ENCODE measurements at regions not wholly inside any gene's neighbourhood (a gene's known extent, or its start where the extent isn't known, plus 50 kb on each side); places are given as distances from the start of the nearest gene placed in this dataset.

DNA sequence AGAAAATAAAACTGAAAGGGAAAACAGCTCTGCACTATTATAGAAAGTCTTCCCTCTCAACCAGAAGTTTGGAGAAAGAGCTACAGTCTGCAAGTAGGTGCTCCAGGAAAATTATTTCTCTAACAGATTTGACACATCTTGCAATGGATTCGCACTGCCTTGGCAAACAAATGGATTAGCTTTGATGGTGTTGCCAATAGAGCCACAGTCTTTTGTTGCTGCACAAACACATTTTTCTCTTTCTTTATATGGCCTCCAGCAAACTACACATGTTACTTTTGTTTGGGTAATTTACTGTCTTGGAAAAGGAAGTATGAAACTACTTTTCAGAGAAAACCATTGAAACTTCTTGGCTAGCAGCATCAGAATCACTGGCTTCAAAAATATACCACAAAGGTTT is 523.1 kb downstream of the EFNA5 start:
- no peaks in the 10 kb centered on the region for H3K9me3 ChIP-seq (ENCODE audit: control insufficient read depth, insufficient read depth, low read depth, low read length)
- no peak for TF ChIP-seq ZNF433 (tag by site-specific recombination; IDR thresholded peaks at IDR 0.05; ENCODE audit: low read depth)
- 0 out of 2 replicates have a peak, but pooled peaks have one; percentile 7 for TF ChIP-seq PRDM6 (tag by site-specific recombination; IDR thresholded peaks at IDR 0.05)
- TF ChIP-seq REPIN1 (tag by site-specific recombination; IDR thresholded peaks at IDR 0.05; ENCODE audit: low read depth) = no peak
- POLR2A ChIA-PET = no interaction called here
- H3K27ac ChIP-seq (ENCODE audit: extremely low read depth, low read depth, low read length) = no peak overlapping the region
- no peak overlapping the region for H3K4me3 ChIP-seq (ENCODE audit: low read depth, low read length)
- no peaks in the 10 kb centered on the region for H3K36me3 ChIP-seq (ENCODE audit: control insufficient read depth in 2 of 2, insufficient read depth in 1 of 2, low read length in 2 of 2)
- no peaks in the 10 kb centered on the region; the same call in 1 of the 2 replicates for H3K4me1 ChIP-seq (ENCODE audit: control insufficient read depth, insufficient read depth, low read length)
- CTCF ChIA-PET = no interaction called here

DNA sequence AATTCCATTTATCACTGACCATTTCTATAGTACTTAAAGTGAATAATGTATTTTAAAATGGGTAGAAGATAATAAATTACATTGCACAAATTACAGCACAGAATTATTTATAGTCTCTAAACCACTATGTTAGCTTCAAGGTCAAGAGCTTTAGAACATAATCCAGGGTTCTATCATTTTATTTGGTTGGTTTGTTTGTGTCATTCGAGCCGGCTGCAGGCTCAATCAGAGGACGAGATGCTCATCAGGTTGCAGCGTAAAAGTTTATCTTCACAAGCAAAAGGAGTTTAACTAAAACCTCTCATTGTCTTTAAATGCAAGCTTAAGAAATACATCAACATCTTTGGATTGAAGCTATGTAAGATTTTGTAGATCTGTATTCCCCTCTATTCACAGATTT is 523.8 kb downstream of the EFNA5 start:
- ChIA-PET CTCF (interaction anchor here (0.5 to 0.6 kb wide), 2 partner anchors 12 to 19 kb away, joined by 3 read pairs; no protein-coding TSS in a partner anchor), POLR2A (no interaction called here)
- TF ChIP-seq GLIS2 (tag by site-specific recombination; IDR thresholded peaks at IDR 0.05) (no peak), ZNF629 (tag by site-specific recombination; IDR thresholded peaks at IDR 0.05) (no peak), ZNF114 (tag by site-specific recombination; IDR thresholded peaks at IDR 0.05) (no peak), MEIS1 (CRISPR knock-in tag; IDR thresholded peaks at IDR 0.05; ENCODE audit: borderline replicate concordance) (no peak), ZNF518A (tag by site-specific recombination; conservative IDR thresholded peaks at IDR 0.05; ENCODE audit: low read depth) (no peak)
- TF ChIP-seq, protein P1, sequence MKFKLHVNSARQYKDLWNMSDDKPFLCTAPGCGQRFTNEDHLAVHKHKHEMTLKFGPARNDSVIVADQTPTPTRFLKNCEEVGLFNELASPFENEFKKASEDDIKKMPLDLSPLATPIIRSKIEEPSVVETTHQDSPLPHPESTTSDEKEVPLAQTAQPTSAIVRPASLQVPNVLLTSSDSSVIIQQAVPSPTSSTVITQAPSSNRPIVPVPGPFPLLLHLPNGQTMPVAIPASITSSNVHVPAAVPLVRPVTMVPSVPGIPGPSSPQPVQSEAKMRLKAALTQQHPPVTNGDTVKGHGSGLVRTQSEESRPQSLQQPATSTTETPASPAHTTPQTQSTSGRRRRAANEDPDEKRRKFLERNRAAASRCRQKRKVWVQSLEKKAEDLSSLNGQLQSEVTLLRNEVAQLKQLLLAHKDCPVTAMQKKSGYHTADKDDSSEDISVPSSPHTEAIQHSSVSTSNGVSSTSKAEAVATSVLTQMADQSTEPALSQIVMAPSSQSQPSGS (tag by site-specific recombination; IDR thresholded peaks at IDR 0.05; ENCODE audit: low read depth) = no peak
- no peak overlapping the region for H3K27ac ChIP-seq (ENCODE audit: extremely low read depth, low read depth, low read length)
- H3K4me1 ChIP-seq (ENCODE audit: control insufficient read depth, insufficient read depth, low read length) = no peaks in the 10 kb centered on the region; the same call in 1 of the 2 replicates
- H3K36me3 ChIP-seq (ENCODE audit: control insufficient read depth in 2 of 2, insufficient read depth in 1 of 2, low read length in 2 of 2) = no peaks in the 10 kb centered on the region
- H3K9me3 ChIP-seq (ENCODE audit: control insufficient read depth, insufficient read depth, low read depth, low read length) = no peaks in the 10 kb centered on the region
- no peak overlapping the region for H3K4me3 ChIP-seq (ENCODE audit: low read depth, low read length)

DNA sequence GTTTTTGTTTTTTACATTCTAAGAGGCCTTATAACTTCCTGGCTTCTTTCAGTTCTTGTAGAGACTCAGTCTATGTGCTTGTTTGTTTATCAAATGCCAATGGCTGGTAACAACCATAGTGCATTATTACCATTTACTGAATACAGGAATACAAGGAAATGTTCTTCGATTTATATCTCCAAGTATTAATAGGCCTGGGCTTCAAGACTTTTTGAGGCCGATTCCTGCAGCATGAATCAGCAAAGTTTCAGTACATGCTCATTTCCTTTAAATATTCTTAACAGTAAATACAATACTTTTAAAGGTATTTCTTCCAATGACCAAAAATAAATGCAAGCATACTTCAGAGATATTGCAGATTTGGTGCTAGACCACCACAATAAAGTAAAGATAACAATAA is 535.3 kb downstream of the EFNA5 start:
- CTCF ChIA-PET = interaction anchor here (0.5 to 0.6 kb wide), 3 partner anchors 32 to 396 kb away, joined by 3 to 4 read pairs (median 3); no protein-coding TSS in a partner anchor
- Histone ChIP-seq H3K36me3 (ENCODE audit: control insufficient read depth in 2 of 2, insufficient read depth in 1 of 2, low read length in 2 of 2) (no peaks in the 10 kb centered on the region), H3K4me3 (ENCODE audit: low read depth, low read length) (no peak overlapping the region), H3K4me1 (ENCODE audit: control insufficient read depth, insufficient read depth, low read length) (no peaks in the 10 kb centered on the region), H3K9me3 (ENCODE audit: control insufficient read depth, insufficient read depth, low read depth, low read length) (no peaks in the 10 kb centered on the region), H3K27ac (ENCODE audit: extremely low read depth, low read depth, low read length) (no peak overlapping the region)
- POLR2A ChIA-PET = no interaction called here
- TF ChIP-seq ZBTB8A (tag by site-specific recombination; IDR thresholded peaks at IDR 0.05) (no peak), ZNF830 (tag by site-specific recombination; IDR thresholded peaks at IDR 0.05; ENCODE audit: low read depth) (no peak), ZNF366 (tag by site-specific recombination; conservative IDR thresholded peaks at IDR 0.05) (no peak), ZNF157 (tag by site-specific recombination; IDR thresholded peaks at IDR 0.05) (no peak), ZNF555 (tag by site-specific recombination; conservative IDR thresholded peaks at IDR 0.05) (no peak), ZNF16 (tag by site-specific recombination; IDR thresholded peaks at IDR 0.05; ENCODE audit: low read depth) (no peak), MZF1 (tag by site-specific recombination; IDR thresholded peaks at IDR 0.05; ENCODE audit: borderline replicate concordance) (no peak), KLF10 (tag by site-specific recombination; IDR thresholded peaks at IDR 0.05) (no peak), HOXA7 (CRISPR knock-in tag; IDR thresholded peaks at IDR 0.05; ENCODE audit: borderline replicate concordance) (no peak)
- TF ChIP-seq, protein P1 (tag by site-specific recombination; IDR thresholded peaks at IDR 0.05; ENCODE audit: low read depth) = no peak
- TF ChIP-seq, protein P2, sequence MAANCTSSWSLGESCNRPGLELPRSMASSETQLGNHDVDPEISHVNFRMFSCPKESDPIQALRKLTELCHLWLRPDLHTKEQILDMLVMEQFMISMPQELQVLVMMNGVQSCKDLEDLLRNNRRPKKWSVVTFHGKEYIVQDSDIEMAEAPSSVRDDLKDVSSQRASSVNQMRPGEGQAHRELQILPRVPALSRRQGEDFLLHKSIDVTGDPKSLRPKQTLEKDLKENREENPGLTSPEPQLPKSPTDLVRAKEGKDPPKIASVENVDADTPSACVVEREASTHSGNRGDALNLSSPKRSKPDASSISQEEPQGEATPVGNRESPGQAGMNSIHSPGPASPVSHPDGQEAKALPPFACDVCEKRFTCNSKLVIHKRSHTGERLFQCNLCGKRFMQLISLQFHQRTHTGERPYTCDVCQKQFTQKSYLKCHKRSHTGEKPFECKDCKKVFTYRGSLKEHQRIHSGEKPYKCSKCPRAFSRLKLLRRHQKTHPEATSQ (tag by site-specific recombination; IDR thresholded peaks at IDR 0.05) = no peak

Measured in HEK293 (cell line).